ENCODE measurements at regions not wholly inside any gene's neighbourhood (a gene's known extent, or its start where the extent isn't known, plus 50 kb on each side); places are given as distances from the start of the nearest gene placed in this dataset.
"Not testable (repeated sequence)": the region's sequence is repeated elsewhere in the genome, so short reads cannot be mapped to it uniquely, and the experiment has no call there.

GRCh38 chr3:24545887-24546286, 51.2 kb upstream of the THRB start:
- no peak for DNase-seq (ENCODE audit: low read depth in 2 of 3, low spot score in 2 of 3)

GRCh38 chr3:24548278-24548677, 53.6 kb upstream of the THRB start:
- DNase-seq (ENCODE audit: low read depth in 2 of 3, low spot score in 2 of 3) = no peak

- no peak for DNase-seq (ENCODE audit: low read depth in 2 of 3, low spot score in 2 of 3)
Measured at GRCh38 chr3:24550588-24550987, 55.9 kb upstream of the THRB start.

GRCh38 chr3:24551626-24552025, 57.0 kb upstream of the THRB start:
- DNase-seq (ENCODE audit: low read depth in 2 of 3, low spot score in 2 of 3) = no peak

- DNase-seq (ENCODE audit: low read depth in 2 of 3, low spot score in 2 of 3) = no peak
Measured at GRCh38 chr3:24562895-24563294, 68.2 kb upstream of the THRB start.

GRCh38 chr3:24565053-24565452, 70.4 kb upstream of the THRB start:
- no peak for DNase-seq (ENCODE audit: low read depth in 2 of 3, low spot score in 2 of 3)

- no peak for DNase-seq (ENCODE audit: low read depth in 2 of 3, low spot score in 2 of 3)
Measured at GRCh38 chr3:24565656-24566055, 71.0 kb upstream of the THRB start.

GRCh38 chr3:24566927-24567326, 72.3 kb upstream of the THRB start:
- DNase-seq (ENCODE audit: low read depth in 2 of 3, low spot score in 2 of 3) = no peak

- DNase-seq (ENCODE audit: low read depth in 2 of 3, low spot score in 2 of 3) = not testable (repeated sequence)
Measured at GRCh38 chr3:24572409-24572808, 77.8 kb upstream of the THRB start.

GRCh38 chr3:24573576-24573975, 78.9 kb upstream of the THRB start:
- no peak for DNase-seq (ENCODE audit: low read depth in 2 of 3, low spot score in 2 of 3)

- no peak for DNase-seq (ENCODE audit: low read depth in 2 of 3, low spot score in 2 of 3)
Measured at GRCh38 chr3:24578324-24578723, 83.7 kb upstream of the THRB start.

GRCh38 chr3:24578951-24579421, 84.3 kb upstream of the THRB start:
- no peak for DNase-seq (ENCODE audit: low read depth in 2 of 3, low spot score in 2 of 3)

GRCh38 chr3:24582431-24583403, 88.1 kb upstream of the THRB start:
- DNase-seq (ENCODE audit: low read depth in 2 of 3, low spot score in 2 of 3) = no peak

GRCh38 chr3:24586920-24587319, 92.3 kb upstream of the THRB start:
- DNase-seq (ENCODE audit: low read depth in 2 of 3, low spot score in 2 of 3) = no peak

- DNase-seq (ENCODE audit: low read depth in 2 of 3, low spot score in 2 of 3) = no peak
Measured at GRCh38 chr3:24588629-24589512, 94.2 kb upstream of the THRB start.

GRCh38 chr3:24589513-24589851, 94.8 kb upstream of the THRB start:
- no peak for DNase-seq (ENCODE audit: low read depth in 2 of 3, low spot score in 2 of 3)

GRCh38 chr3:24589931-24590880, 95.6 kb upstream of the THRB start:
- no peak for DNase-seq (ENCODE audit: low read depth in 2 of 3, low spot score in 2 of 3)

GRCh38 chr3:24591191-24591590, 96.5 kb upstream of the THRB start:
- no peak for DNase-seq (ENCODE audit: low read depth in 2 of 3, low spot score in 2 of 3)

GRCh38 chr3:24591661-24592555, 97.3 kb upstream of the THRB start:
- no peak for DNase-seq (ENCODE audit: low read depth in 2 of 3, low spot score in 2 of 3)

- DNase-seq (ENCODE audit: low read depth in 2 of 3, low spot score in 2 of 3) = no peak
Measured at GRCh38 chr3:24594161-24594560, 99.5 kb upstream of the THRB start.
